B cell (primary cell): ENCODE measurements at regions not wholly inside any gene's neighbourhood (a gene's known extent, or its start where the extent isn't known, plus 50 kb on each side); places are given as distances from the start of the nearest gene placed in this dataset.

Experiments
- ATAC-seq: fragments of 200-7000 bp; cut with Tn5 transposase; one replicate; pipeline ENCODE4 v1.10.0; 2021; ENCODE audit warnings: low read depth, mild to moderate bottlenecking, moderate number of reproducible peaks, moderate library complexity
- CTCF ChIA-PET: fragments of 350-600 bp; sonication (Branson Sonifier 250); formaldehyde crosslinking; loops from one replicate; lab custom pipeline; 2021; ENCODE audit warnings: antibody characterized with exemption, inconsistent platforms; lab: Charles Lee
- POLR2A ChIA-PET: fragments of 350-600 bp; sonication (Branson Sonifier 250); formaldehyde crosslinking; loops from one replicate; lab custom pipeline; 2021; ENCODE audit warnings: antibody characterized with exemption; lab: Charles Lee
- DNase-seq: peaks from one replicate; pipeline ENCODE4 v3.0.0; 2013
- H2AFZ ChIP-seq: 2 replicates; pipeline ENCODE4 v1.6.1; 2012; ENCODE audit warnings: mild to moderate bottlenecking, low read depth, low read length; ENCODE audit not compliant: insufficient read depth, poor library complexity, severe bottlenecking
- H3K27ac ChIP-seq, 2 donors: 1 replicate in 1 of 2; 2 replicates in 1 of 2; pipeline ENCODE4 v1.5.1; 2012 to 2013; ENCODE audit warnings: low read length in 2 of 2, mild to moderate bottlenecking in 2 of 2, moderate library complexity in 1 of 2
- H3K27me3 ChIP-seq, 4 experiments: fragments of 200-600 bp in 1 of 4; sonication (generic) in 1 of 4; replicated peaks in 1 of 4; 1 replicate in 2 of 4; 2 replicates in 2 of 4; pipeline versions ENCODE4 v1.6.1 to v1.7.0; 2013 to 2016; ENCODE audit warnings: low read length in 3 of 4, mild to moderate bottlenecking in 2 of 4, mixed read lengths in 1 of 4, moderate library complexity in 1 of 4; ENCODE audit not compliant: insufficient read depth in 4 of 4, control insufficient read depth in 3 of 4; ENCODE audit errors: control extremely low read depth in 1 of 4
- H3K36me3 ChIP-seq, 2 experiments: replicated peaks in 1 of 2; 1 replicate in 1 of 2; 2 replicates in 1 of 2; pipeline versions ENCODE4 v1.6.1 to v1.7.1; 2013; ENCODE audit warnings: low read length in 1 of 2; ENCODE audit not compliant: insufficient read depth in 2 of 2, control insufficient read depth in 1 of 2; ENCODE audit errors: control extremely low read depth in 1 of 2, extremely low read depth in 1 of 2
- H3K4me1 ChIP-seq, 2 donors: fragments of 200-600 bp in 1 of 2; sonication (generic) in 1 of 2; 1 replicate in 1 of 2; 2 replicates in 1 of 2; pipeline versions ENCODE4 v1.5.1 to v1.6.1; 2013 to 2017; ENCODE audit warnings: low read length in 2 of 2; ENCODE audit not compliant: control insufficient read depth in 2 of 2, insufficient read depth in 2 of 2
- H3K4me2 ChIP-seq: replicated peaks from 2 replicates; pipeline ENCODE3; 2012; ENCODE audit warnings: mild to moderate bottlenecking, low read depth, low read length; ENCODE audit not compliant: poor library complexity, severe bottlenecking
- H3K4me3 ChIP-seq, 5 experiments: fragments of 200-600 bp in 1 of 5; sonication (generic) in 1 of 5; 1 replicate in 3 of 5; 2 replicates in 2 of 5; pipeline versions ENCODE4 v1.5.1 to v1.7.0; 2011 to 2016; ENCODE audit warnings: low read length in 4 of 5, mild to moderate bottlenecking in 4 of 5, low read depth in 2 of 5, control low read depth in 1 of 5, moderate library complexity in 1 of 5; ENCODE audit not compliant: insufficient read depth in 1 of 5; ENCODE audit errors: control extremely low read depth in 1 of 5, extremely low read depth in 1 of 5
- H3K79me2 ChIP-seq: fragments of 200-600 bp; sonication (generic); one replicate; pipeline ENCODE4 v1.6.0; 2016; ENCODE audit warnings: low read length; ENCODE audit not compliant: control insufficient read depth, insufficient read depth
- H3K9ac ChIP-seq: fragments of 200-600 bp; sonication (generic); 2 replicates; pipeline ENCODE4 v1.6.1; 2017; ENCODE audit warnings: mild to moderate bottlenecking, low read length, moderate library complexity
- H3K9me3 ChIP-seq, 3 donors: one replicate each; pipeline versions ENCODE4 v1.6.1 to v1.7.1; 2013; ENCODE audit warnings: low read length in 2 of 3; ENCODE audit not compliant: control insufficient read depth in 2 of 3, insufficient read depth in 1 of 3; ENCODE audit errors: control extremely low read depth in 1 of 3
- H4K20me1 ChIP-seq: 2 replicates; pipeline ENCODE4 v1.6.0; 2012; ENCODE audit warnings: mild to moderate bottlenecking, low read length; ENCODE audit not compliant: insufficient read depth, control insufficient read depth, poor library complexity, severe bottlenecking
- H3K27ac Mint-ChIP-seq: one replicate; pipeline ENCODE4 v1.8.0; 2021; ENCODE audit warnings: mixed read lengths
- H3K27me3 Mint-ChIP-seq: one replicate; pipeline ENCODE4 v1.8.0; 2021; ENCODE audit warnings: mixed read lengths
- H3K4me1 Mint-ChIP-seq: one replicate; pipeline ENCODE4 v1.8.0; 2021; ENCODE audit warnings: mixed read lengths
- H3K4me3 Mint-ChIP-seq: one replicate; pipeline ENCODE4 v1.8.0; 2021; ENCODE audit warnings: mixed read lengths
- H3K9me3 Mint-ChIP-seq: one replicate; pipeline ENCODE4 v1.8.0; 2022; ENCODE audit warnings: mixed read lengths; ENCODE audit not compliant: insufficient read depth
- EZH2 ChIP-seq: IDR thresholded peaks from 2 replicates; pipeline ENCODE4 v1.6.1; 2012; ENCODE audit warnings: borderline replicate concordance, low read depth, mild to moderate bottlenecking, moderate library complexity, low read length; ENCODE audit not compliant: insufficient read depth, poor library complexity, severe bottlenecking
- whole genome bisulfite sequencing: methylation state at CpG from one replicate; pipeline ENCODE4 v1.1.5; 2013; ENCODE audit warnings: missing lambda C conversion rate; ENCODE audit not compliant: insufficient coverage; 5-methylcytosine and 5-hydroxymethylcytosine counted together
- intact Hi-C: fragments of 100-400 bp; cut with micrococcal nuclease; formaldehyde crosslinking; loops from one replicate; pipeline ENCODE4 v1.10.0; 2022
- TF ChIP-seq, protein P1 (sequence below): fragments of 200-600 bp; IDR thresholded peaks from one replicate; pipeline ENCODE4 v1.8.0; 2022; ENCODE audit warnings: antibody characterized with exemption, mild to moderate bottlenecking

- ATAC-seq (no peak), DNase-seq (no peak)
- Mint-ChIP-seq H3K4me1 (no peaks in the 10 kb centered on the region), H3K27ac (no peak overlapping the region), H3K4me3 (no peak overlapping the region), H3K27me3 (no peaks in the 10 kb centered on the region), H3K9me3 (no peaks in the 10 kb centered on the region)
- Histone ChIP-seq H3K79me2 (no peaks in the 10 kb centered on the region), H3K9ac (no peak overlapping the region), H3K27me3 (no peaks in the 10 kb centered on the region), H3K36me3 (no peaks in the 10 kb centered on the region), H3K4me2 (no peak overlapping the region), H3K27ac (no peak overlapping the region), H3K4me1 (no peaks in the 10 kb centered on the region), H2AFZ (no peak overlapping the region), H4K20me1 (no peaks in the 10 kb centered on the region), H3K4me3 (no peak overlapping the region), H3K9me3 (peaks cover 0 to 14% (median 0%) of the 10 kb centered on the region in 3 donors)
- 94% methylated on average over 5 of the region's 5 CpGs for WGBS
- ChIA-PET CTCF (no interaction called here), POLR2A (no interaction called here)
- no peak for TF ChIP-seq EZH2
- TF ChIP-seq, protein P1, sequence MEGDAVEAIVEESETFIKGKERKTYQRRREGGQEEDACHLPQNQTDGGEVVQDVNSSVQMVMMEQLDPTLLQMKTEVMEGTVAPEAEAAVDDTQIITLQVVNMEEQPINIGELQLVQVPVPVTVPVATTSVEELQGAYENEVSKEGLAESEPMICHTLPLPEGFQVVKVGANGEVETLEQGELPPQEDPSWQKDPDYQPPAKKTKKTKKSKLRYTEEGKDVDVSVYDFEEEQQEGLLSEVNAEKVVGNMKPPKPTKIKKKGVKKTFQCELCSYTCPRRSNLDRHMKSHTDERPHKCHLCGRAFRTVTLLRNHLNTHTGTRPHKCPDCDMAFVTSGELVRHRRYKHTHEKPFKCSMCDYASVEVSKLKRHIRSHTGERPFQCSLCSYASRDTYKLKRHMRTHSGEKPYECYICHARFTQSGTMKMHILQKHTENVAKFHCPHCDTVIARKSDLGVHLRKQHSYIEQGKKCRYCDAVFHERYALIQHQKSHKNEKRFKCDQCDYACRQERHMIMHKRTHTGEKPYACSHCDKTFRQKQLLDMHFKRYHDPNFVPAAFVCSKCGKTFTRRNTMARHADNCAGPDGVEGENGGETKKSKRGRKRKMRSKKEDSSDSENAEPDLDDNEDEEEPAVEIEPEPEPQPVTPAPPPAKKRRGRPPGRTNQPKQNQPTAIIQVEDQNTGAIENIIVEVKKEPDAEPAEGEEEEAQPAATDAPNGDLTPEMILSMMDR = no peak
- intact Hi-C loops = no loop called here
Observed at GRCh38 chr6:167548451-167548850, 223.6 kb downstream of the TTLL2 start.

- H3K4me1 ChIP-seq = no peaks in the 10 kb centered on the region
- H3K36me3 ChIP-seq = no peaks in the 10 kb centered on the region
- ChIA-PET CTCF (no interaction called here), POLR2A (no interaction called here)
- no peak overlapping the region for H3K9ac ChIP-seq
- Mint-ChIP-seq H3K4me1 (no peaks in the 10 kb centered on the region), H3K27me3 (no peaks in the 10 kb centered on the region), H3K9me3 (no peaks in the 10 kb centered on the region), H3K27ac (no peak overlapping the region), H3K4me3 (no peak overlapping the region)
- no peak overlapping the region for H3K27ac ChIP-seq
- no peaks in the 10 kb centered on the region for H4K20me1 ChIP-seq
- no peak overlapping the region for H2AFZ ChIP-seq
- no peaks in the 10 kb centered on the region for H3K27me3 ChIP-seq
- no peaks in the 10 kb centered on the region for H3K79me2 ChIP-seq
- TF ChIP-seq, protein P1 = no peak
- TF ChIP-seq EZH2 = no peak
- peaks cover 0 to 14% (median 0%) of the 10 kb centered on the region in 3 donors for H3K9me3 ChIP-seq
- ATAC-seq (no peak), DNase-seq (no peak)
- H3K4me3 ChIP-seq = no peak overlapping the region
- H3K4me2 ChIP-seq = no peak overlapping the region
- intact Hi-C loops = no loop called here
- WGBS = 72% methylated on average over 5 of the region's 9 CpGs
Observed at GRCh38 chr6:167549213-167549612, 224.3 kb downstream of the TTLL2 start.
